Stomach (tissue), 8 donors: ENCODE measurements at regions not wholly inside any gene's neighbourhood (a gene's known extent, or its start where the extent isn't known, plus 50 kb on each side); places are given as distances from the start of the nearest gene placed in this dataset.

ENCODE experiments used
- DNase-seq, 2 donors: peaks; one replicate each; pipeline versions ENCODE4 v3.0.0 to v3.0.0-alpha.2; 2013 to 2019
- H3K27ac ChIP-seq, 5 donors: fragments of 200-600 bp in 4 of 5; sonication (generic) in 4 of 5; one replicate each; pipeline ENCODE4 v1.5.1; 2013 to 2019; ENCODE audit warnings: mild to moderate bottlenecking in 1 of 5, moderate library complexity in 1 of 5
- H3K27me3 ChIP-seq, 3 donors: fragments of 200-600 bp; sonication (generic); one replicate each; pipeline ENCODE4 v1.5.1; 2017 to 2019; ENCODE audit warnings: mixed run types in 1 of 3
- H3K36me3 ChIP-seq, 4 donors: fragments of 200-600 bp; sonication (generic); 1 replicate in 3 of 4; 2 replicates in 1 of 4; pipeline ENCODE4 v1.5.1; 2016 to 2019
- H3K4me1 ChIP-seq, 4 donors: fragments of 200-600 bp; sonication (generic); one replicate each; pipeline ENCODE4 v1.5.1; 2016 to 2019
- H3K4me3 ChIP-seq, 4 donors: fragments of 200-600 bp; sonication (generic) in 3 of 4; one replicate each; pipeline ENCODE4 v1.5.1; 2016 to 2019; ENCODE audit warnings: mild to moderate bottlenecking in 1 of 4
- H3K9me3 ChIP-seq, 4 donors: fragments of 200-600 bp; sonication (generic); one replicate each; pipeline ENCODE4 v1.5.1; 2016 to 2019
- EP300 ChIP-seq: sonication (generic); formaldehyde crosslinking; IDR thresholded peaks from one replicate; pipeline ENCODE4 v1.6.1; 2017; ENCODE audit warnings: antibody characterized with exemption
- POLR2A ChIP-seq, 4 donors: fragments of 450-650 bp; IDR thresholded peaks; one replicate each; pipeline ENCODE4 v1.6.1; 2016; ENCODE audit warnings: antibody characterized with exemption in 4 of 4, control low read depth in 2 of 4, mild to moderate bottlenecking in 1 of 4, moderate library complexity in 1 of 4
- POLR2AphosphoS5 ChIP-seq, 3 donors: sonication (generic); formaldehyde crosslinking; IDR thresholded peaks; one replicate each; pipeline ENCODE4 v1.6.1; 2016; ENCODE audit warnings: antibody characterized with exemption in 3 of 3
- WGBS, 5 donors: extraction: QIAGEN DNeasy Blood & Tissue Kit in 3 of 5; methylation state at CpG; one replicate each; pipeline versions ENCODE4 v1.1.5 to v1.1.7; 2013 to 2018; 5-methylcytosine and 5-hydroxymethylcytosine counted together
- intact Hi-C: fragments of 100-400 bp; cut with DNase I; formaldehyde crosslinking; loops from one replicate; pipeline ENCODE4 v1.15.1; 2023; ENCODE audit warnings: low total_unique reads
- TF ChIP-seq, protein P1 (sequence below), 7 experiments: fragments of 450-650 bp in 4 of 7; fragments of 200-600 bp in 3 of 7; sonication (generic) in 3 of 7; IDR thresholded peaks; one replicate each; pipeline ENCODE4 v1.5.1; 2016 to 2019; ENCODE audit warnings: antibody characterized with exemption in 7 of 7, control low read depth in 2 of 7, mild to moderate bottlenecking in 1 of 7
- donor health status: healthy with polysubstance abuse.
- donor health status: Bipolar disorder and iron deficiency.
- donor health status: healthy.

DNA sequence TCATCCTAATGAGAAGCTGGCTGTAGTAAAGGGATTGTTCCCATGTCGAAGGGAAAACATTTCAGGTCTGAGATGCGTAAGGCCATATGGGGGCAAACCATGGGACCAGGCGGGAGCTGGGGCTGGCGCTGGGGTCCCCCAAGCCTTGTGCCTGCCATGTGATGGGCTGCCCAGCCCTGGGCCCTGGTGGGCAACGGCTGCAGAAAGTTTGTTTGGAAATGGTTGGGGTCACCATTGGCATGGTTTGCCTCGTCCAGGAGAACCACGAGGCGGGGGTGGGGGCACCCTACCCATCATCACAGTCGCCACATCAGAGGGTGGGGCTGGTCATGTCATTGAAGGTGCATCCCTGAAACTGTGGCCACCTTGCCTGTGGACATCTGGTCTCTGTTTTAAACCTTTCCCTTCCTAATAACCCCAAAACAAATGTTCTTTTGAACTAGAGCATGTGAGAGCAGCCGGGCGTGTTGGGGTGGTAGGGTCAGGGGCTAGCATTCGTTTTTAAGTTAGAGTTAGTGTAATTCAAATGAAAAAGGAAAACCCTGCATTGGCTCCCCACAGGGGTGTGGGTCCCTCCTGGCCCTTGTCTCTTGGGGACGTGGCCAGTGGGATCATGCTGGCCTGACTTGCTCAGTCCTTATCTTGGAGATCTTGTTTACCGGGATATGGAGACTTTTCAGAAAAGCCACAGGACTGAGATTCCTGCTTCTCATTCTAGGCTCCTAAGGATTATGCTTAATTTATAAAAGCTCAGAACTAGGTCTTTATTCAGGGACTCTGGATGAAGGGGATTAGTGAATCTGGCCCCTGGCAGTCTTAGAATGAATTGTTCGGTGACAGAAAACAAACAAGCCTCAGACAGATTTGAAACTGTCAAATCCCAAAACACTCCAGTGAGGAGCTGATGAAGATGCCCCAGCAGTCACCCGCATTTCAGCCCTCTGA is 98.5 kb downstream of the CTTN start:
- 74 to 80% (median 77%) methylated on average over 15 to 16 of the region's 16 CpGs for WGBS, 5 donors

DNA sequence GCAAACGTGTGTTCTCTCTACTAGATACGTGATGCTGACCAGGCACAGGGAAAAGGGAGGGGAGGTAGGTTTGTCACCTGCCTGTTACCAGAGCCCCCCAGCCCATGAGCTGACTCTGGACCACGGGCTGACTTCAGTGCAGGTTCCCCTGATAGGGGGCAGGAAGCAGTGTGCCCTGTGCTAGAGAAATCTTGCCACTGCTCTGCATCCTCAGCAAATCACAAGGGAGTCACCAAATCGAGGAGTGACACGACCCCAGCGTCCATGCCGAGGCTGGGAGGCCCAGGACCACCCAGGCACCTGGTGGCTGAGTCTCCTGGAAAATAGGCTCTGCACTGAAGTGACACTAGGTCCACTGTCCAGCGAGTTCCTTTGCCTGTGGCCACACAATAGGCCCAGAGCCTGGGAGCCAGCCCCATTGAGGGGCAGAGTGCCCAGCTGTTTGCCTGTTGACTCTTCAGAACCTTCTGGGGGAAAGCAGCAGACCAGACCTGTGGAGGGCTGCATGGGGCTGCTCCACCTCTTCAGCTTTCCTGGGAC is 99.3 kb downstream of the CTTN start:
- Histone ChIP-seq H3K27me3 (no peaks in the 10 kb centered on the region), H3K36me3 (peaks cover 0 to 3% (median 0%) of the 10 kb centered on the region in 4 donors), H3K4me1 (peaks cover 0 to 6% (median 0%) of the 10 kb centered on the region in 4 donors), H3K27ac (no peak overlapping the region), H3K4me3 (no peak overlapping the region), H3K9me3 (no peaks in the 10 kb centered on the region)
- intact Hi-C loops, result no loop called here
- 62 to 76% (median 71%) methylated on average over 3 to 8 of the region's 8 CpGs for WGBS, 5 donors
- TF ChIP-seq, protein P1, sequence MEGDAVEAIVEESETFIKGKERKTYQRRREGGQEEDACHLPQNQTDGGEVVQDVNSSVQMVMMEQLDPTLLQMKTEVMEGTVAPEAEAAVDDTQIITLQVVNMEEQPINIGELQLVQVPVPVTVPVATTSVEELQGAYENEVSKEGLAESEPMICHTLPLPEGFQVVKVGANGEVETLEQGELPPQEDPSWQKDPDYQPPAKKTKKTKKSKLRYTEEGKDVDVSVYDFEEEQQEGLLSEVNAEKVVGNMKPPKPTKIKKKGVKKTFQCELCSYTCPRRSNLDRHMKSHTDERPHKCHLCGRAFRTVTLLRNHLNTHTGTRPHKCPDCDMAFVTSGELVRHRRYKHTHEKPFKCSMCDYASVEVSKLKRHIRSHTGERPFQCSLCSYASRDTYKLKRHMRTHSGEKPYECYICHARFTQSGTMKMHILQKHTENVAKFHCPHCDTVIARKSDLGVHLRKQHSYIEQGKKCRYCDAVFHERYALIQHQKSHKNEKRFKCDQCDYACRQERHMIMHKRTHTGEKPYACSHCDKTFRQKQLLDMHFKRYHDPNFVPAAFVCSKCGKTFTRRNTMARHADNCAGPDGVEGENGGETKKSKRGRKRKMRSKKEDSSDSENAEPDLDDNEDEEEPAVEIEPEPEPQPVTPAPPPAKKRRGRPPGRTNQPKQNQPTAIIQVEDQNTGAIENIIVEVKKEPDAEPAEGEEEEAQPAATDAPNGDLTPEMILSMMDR (IDR thresholded peaks at IDR 0.05), result no peak
- TF ChIP-seq EP300, result no peak
- no peak for DNase-seq

More for the DNA sequence above, 98.5 kb downstream of the CTTN start:
- DNase-seq, result no peak
- Histone ChIP-seq H3K4me3 (no peak overlapping the region), H3K4me1 (peaks cover 0 to 6% (median 0%) of the 10 kb centered on the region in 4 donors), H3K9me3 (peaks cover 0 to 6% (median 4%) of the 10 kb centered on the region in 4 donors), H3K36me3 (peaks cover 0 to 7% (median 5%) of the 10 kb centered on the region in 4 donors), H3K27me3 (no peaks in the 10 kb centered on the region), H3K27ac (no peak overlapping the region)
- intact Hi-C loops, result no loop called here
- TF ChIP-seq POLR2A (IDR thresholded peaks at IDR 0.05), result no peak
- TF ChIP-seq, protein P1 (IDR thresholded peaks at IDR 0.05), result no peak
- no peak for TF ChIP-seq POLR2AphosphoS5 (IDR thresholded peaks at IDR 0.05)
- TF ChIP-seq EP300, result no peak

DNA sequence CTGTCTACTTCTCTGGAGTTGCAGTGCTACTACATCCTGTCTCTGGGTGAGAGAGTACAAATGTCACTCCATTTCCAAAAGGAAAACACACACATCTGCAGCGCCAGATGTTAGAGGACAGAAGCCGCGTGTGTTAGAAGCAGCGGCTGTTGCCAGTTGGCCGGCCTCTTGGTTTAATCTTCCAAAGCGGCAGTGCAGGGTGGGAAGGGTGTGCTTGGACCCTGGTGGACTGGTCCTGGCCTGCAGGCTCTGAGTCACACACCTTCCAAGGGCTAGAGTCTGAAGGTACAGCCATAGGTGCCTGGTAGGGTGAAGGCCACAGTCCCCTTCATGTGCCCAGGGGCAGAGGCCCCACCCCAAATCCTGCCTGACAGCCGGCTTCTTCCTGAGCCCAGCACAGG is 99.8 kb downstream of the CTTN start:
- intact Hi-C loops, result no loop called here
- peak in 1 of 2 donors; percentile 43 for DNase-seq
- TF ChIP-seq POLR2A (IDR thresholded peaks at IDR 0.05), result no peak
- TF ChIP-seq, protein P1 (IDR thresholded peaks at IDR 0.05), result no peak
- no peak for TF ChIP-seq POLR2AphosphoS5 (IDR thresholded peaks at IDR 0.05)
- no peak for TF ChIP-seq EP300

DNA sequence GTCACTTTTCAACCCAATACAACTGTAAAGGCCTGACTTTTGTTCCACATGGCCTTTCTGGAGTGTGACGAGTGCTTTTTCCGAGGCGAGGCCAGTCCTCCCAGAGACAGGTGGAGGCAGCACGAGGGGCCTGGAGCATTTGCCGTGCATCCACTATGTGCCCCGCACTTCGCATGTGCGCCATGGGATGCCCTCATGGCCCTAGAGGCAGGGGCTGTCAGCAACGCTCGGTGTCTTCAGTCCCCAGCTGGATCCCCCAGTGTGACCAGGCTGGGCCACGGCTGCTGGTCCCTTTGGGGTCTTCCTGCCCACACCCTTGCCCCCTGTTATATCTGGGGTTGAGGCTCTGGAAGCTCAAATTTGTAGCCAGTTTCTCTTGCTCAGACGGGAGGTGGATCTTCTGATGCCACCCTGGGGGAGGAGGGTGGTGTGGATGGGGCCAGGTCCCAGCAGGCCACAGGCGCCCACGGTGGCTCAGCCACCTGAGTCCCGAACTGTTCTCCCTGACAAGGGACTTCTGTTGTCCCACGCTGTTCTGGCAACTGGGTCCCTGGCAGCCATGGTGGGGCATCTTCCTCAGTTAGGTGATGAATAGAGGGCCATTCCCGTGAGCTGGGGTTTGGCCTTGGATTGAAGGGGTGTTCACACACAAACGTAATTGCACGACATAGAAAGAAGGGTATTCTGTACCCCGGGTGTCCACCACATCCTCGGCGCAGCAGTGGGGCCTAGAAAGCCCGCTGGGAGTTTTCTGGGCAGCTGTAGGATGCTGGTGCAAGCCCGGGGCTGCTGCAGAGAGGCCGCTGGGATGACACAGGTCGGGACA is 100.9 kb downstream of the CTTN start:
- 88 to 95% (median 94%) methylated on average over 22 to 26 of the region's 26 CpGs for WGBS, 5 donors
- TF ChIP-seq EP300 (no peak), POLR2AphosphoS5 (IDR thresholded peaks at IDR 0.05) (no peak), POLR2A (IDR thresholded peaks at IDR 0.05) (no peak)
- TF ChIP-seq, protein P1 (IDR thresholded peaks at IDR 0.05), result no peak
- no peaks in the 10 kb centered on the region for H3K27me3 ChIP-seq
- peaks cover 0 to 3% (median 0%) of the 10 kb centered on the region in 4 donors for H3K36me3 ChIP-seq
- intact Hi-C loops, result no loop called here
- peaks cover 0 to 6% (median 0%) of the 10 kb centered on the region in 4 donors for H3K4me1 ChIP-seq
- no peak for DNase-seq
- H3K9me3 ChIP-seq, result no peaks in the 10 kb centered on the region
- H3K27ac ChIP-seq, result no peak overlapping the region
- no peak overlapping the region for H3K4me3 ChIP-seq

More for the DNA sequence above, 99.8 kb downstream of the CTTN start:
- no peak overlapping the region for H3K4me3 ChIP-seq
- no peaks in the 10 kb centered on the region for H3K27me3 ChIP-seq
- H3K36me3 ChIP-seq, result peaks cover 0 to 3% (median 0%) of the 10 kb centered on the region in 4 donors
- H3K9me3 ChIP-seq, result no peaks in the 10 kb centered on the region
- peaks cover 0 to 6% (median 0%) of the 10 kb centered on the region in 4 donors for H3K4me1 ChIP-seq
- no peak overlapping the region for H3K27ac ChIP-seq
- WGBS, 5 donors, result 74 to 84% (median 80%) methylated on average over 6 to 7 of the region's 7 CpGs
